ENCODE measurements at regions not wholly inside any gene's neighbourhood (a gene's known extent, or its start where the extent isn't known, plus 50 kb on each side); places are given as distances from the start of the nearest gene placed in this dataset.
A peak's percentile ranks its signal among the peaks of the same experiment; 100 is the strongest.
"Not testable (repeated sequence)": the region's sequence is repeated elsewhere in the genome, so short reads cannot be mapped to it uniquely, and the experiment has no call there.

DNA sequence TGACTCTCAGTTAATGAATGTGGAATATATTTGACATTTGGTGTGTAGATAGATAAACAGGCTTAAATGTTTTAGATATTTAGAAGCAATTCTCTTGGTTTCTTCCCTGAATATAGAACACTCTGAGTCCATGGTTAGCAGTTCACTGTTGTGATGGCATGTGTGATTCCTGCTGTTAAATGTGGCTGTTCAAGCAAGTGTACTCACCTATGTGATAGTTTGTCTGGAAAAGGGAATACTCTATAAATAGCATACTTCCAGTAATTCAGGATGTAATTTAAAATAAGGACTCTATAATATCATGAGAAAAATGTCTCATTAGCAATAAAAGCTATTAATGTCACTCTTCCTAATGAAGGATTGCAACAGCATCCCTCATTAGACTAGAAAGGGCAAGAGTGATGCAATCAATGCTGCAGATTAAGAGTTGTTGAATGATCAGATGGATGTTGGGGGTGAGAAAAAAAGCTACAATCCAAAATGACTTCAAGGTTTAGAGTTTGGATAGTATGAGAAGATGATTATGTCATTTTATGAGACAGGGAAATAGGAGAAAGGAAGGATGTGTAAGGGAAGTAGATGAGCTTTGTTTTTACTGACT lies 201.8 kb upstream of the WDFY3 start:
- DNase-seq = no peak

DNA sequence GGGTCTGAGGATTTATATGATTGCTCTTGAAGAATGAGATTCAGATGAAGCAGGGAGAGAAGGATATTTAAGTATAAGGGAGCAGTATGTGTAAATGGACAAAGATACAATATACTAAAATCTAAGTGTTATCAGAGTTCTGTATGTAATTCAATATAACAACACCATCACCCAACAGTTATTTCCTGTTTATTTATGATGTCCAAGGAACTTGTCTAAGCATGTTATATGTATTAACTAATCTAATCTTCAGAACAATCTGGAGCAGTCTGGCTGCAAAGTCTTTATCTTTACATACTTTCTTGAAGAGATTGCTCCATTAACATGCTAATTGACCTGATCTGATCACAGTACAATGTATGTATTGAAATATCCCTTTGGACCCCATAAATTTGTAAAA lies 203.8 kb upstream of the WDFY3 start:
- DNase-seq = no peak

DNA sequence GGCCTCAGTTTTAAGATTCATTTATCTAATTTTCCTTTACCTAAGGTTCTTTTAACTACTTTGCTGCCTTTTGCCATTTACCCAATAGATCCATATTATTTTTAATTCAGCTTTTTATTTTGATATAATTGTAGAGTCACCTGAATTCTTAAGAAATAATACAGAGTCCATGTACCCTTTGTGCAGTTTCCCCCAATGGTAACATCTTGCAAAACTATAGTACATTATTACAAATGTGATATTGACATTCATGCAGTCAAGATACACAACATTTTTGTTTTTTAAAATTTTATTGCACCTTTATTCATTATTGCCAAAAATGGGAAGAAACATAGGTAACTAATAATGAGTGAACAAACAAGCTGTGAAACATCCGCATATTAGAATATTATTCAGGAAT lies 208.7 kb upstream of the WDFY3 start:
- no peak for DNase-seq

DNA sequence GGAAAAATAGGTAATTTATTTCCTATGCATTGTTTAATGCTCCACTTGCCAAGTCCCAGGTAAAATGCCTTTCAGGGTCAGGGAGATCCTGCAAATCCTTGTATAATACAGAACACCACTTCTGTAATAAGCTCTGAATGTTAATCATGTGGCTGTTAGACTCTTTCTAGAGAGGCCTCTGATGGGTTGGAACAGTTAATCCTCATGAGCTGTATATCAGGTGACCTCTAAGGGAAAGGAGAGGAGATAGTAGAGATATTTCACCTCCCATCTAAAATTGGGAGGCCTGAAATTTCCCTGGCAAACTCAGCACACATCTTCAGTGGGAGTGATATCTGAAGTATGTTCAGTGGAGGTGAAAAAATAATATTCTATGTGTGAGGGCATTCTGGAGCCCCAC lies 210.6 kb upstream of the WDFY3 start:
- DNase-seq = no peak

DNA sequence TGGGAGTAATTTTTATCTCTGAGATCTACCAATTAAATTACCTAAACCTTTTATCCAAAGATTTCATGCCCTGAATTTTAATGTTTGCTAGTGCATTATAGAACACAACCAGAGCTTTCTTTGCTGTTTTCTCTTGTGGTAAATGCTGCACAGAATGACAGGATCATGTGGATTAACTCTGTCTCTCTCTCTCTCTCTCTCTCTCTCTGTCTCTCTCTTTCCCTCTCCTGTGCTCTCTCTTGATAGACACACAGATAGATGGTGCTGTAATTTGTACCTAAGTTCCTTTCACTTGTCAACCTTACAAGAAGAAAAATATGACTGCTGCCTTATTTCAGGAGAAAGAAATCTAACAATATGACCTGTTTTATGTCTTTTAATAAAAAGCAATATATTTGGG lies 211.2 kb upstream of the WDFY3 start:
- no peak for DNase-seq

DNA sequence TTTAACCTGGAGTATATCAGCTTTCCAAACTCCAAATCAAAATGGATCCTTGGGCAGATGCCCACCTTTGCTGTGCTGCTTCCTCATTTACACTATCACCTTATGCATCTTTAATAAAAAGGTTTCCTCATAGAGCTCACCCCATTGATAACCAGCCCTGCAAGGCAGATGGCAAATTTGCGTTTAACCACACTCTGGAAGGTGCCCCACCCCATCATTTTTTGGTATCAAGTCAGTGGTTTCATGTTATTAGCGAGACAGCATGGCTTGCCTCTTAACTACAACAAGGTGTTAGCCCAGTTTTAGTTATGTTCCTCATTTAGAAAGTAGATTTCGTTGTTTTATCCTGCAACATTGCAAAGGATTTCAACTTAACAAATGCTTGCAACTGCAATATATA lies 214.0 kb upstream of the WDFY3 start:
- DNase-seq = no peak

DNA sequence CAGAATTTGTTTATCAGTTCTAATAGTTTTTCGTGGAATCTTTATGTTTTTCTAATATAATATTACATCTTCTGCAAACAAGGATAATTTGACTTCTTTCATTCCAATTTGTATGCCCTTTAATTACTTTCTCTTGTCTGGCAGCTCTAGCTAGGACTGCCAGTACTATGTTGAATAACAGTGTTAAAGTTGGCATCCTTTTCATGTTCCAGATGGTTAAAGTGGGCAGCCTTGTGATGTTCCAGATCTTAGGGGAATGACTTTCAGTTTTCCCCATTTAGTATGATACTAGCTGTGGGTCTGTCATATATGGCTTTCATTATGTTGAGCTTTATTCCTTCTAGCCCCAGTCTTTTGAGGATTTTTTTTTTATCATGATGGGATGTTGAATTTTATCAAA lies 220.6 kb upstream of the WDFY3 start:
- no peak for DNase-seq

DNA sequence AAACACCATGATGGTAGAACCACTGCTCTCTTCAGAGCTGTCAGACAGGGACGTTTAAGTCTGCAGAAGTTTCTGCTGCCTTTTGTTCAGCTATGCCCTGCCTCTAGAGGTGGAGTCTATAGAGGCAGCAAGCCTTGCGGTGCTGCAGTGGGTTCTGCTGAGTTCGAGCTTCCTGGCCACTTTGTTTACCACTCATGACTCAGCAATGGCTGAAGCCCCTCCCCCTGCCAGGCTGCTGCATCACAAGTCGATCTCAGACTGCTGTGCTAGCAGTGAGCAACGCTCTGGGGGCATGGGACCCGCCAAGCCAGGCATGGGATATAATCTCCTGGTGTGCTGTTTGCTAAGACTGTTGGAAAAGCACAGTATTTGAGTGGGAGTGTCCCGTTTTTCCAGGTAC lies 229.5 kb upstream of the WDFY3 start:
- peak; percentile 68 for DNase-seq

DNA sequence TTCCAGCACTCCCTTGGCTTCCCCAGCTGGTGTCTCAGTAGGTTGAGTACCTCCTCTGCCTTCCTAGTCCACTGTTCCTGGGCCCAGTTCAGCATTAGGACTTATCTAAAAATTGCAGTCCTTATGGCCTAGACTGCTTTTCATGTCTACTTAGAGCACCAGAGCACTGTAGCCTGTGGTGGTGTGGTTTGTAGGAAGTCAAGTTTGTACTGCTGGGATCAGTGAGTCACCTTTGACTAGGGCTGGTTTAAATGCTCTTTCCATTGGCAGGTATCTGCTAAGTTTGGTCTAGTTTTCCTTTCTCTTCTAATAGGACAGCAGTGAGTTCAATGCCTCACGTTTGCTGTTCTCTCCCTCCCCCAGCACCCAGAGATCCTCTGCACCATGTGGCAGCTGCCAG lies 233.6 kb upstream of the WDFY3 start:
- no peak for DNase-seq

DNA sequence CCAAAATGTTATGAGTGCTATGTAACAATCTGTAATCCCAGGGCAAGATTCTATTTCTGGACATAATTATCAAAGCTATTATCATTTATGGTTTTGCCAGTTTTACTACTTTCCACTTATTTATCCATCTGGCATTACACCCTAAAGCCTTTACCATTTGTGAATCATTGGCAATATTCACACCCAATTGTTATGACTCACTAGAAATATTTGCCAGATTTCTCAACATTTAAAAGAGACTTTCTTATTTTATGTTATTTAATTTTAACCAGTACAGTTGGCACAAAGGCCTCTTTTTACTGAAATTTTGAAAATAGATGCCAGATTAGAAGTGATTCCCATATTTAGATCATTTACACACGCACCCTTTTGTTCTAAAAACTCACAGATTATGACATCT lies 242.7 kb upstream of the WDFY3 start:
- DNase-seq = no peak

DNA sequence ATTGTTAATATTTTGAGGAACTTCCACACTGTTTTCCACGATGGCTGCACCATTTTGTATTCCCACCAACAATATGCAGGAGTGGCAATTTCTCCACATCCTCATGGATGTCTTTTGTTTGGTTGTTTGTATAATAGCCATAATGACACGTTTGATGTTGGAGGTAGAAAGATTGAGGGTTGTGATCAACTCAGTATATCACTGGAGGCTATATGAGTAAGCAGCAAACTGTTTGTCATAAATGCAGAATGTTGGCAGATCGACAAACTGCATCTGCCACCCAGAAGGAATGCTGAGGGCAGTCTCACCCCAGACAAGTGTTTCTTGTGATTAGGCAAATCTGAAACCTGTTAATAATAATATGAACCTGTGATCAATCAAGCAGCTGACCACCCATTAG lies 243.9 kb upstream of the WDFY3 start:
- no peak for DNase-seq

DNA sequence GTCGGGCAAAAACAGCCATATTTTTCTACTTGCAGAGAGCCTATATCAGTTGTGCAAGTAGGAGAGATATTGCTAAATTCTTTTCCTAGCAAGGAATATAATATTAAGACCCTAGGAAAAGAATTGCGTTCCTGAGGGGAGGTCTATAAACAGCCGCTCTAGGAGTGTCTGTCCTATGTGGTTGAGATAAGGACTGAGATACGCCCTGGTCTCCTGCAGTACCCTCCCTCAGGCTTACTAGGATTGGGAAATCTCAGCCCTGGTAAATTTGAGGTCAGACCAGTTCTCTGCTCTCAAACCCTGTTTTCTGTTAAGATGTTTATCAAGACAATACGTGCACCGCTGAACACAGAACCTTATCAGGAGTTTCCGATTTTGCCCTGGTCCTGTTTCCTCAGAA lies 250.1 kb upstream of the WDFY3 start:
- DNase-seq = not testable (repeated sequence)

DNA sequence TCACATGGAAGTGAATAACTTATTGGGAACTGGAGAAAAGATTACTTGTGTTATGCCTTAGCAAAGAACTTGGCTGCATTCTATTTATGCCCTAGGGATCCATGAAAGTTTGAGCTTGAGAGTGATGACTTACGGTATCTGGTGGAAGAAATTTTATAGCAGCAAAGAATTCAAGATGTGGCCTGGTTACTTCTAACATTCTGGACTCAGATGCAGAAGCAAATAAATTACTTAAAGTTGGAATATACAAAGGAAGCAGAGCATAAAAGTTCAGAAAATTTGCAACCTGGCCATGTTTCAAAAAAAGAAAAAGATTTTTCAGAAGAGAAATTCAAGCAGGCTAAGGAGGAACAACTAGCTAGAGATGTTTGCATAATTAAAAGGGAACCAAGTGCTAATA lies 252.3 kb upstream of the WDFY3 start:
- DNase-seq = no peak

DNA sequence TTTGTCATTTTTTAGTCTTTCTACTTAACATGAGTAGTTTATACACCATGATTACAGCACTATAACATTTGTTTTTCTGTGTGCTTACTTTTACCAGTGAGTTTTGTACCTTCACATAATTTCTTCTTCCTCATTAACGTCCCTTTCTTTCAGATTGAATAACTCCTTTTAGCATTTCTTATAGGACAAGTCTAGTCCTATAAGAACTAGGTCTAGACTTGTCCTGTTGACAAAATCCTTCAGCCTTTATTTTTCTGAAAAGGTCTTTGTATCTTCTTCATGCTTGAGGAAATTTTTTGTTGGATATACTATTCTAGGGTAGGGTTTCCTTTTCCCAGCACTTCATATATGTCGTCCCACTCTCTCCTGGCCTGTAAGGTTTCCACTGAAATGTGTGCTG lies 253.3 kb upstream of the ARHGAP24 start:
- no peak for DNase-seq

DNA sequence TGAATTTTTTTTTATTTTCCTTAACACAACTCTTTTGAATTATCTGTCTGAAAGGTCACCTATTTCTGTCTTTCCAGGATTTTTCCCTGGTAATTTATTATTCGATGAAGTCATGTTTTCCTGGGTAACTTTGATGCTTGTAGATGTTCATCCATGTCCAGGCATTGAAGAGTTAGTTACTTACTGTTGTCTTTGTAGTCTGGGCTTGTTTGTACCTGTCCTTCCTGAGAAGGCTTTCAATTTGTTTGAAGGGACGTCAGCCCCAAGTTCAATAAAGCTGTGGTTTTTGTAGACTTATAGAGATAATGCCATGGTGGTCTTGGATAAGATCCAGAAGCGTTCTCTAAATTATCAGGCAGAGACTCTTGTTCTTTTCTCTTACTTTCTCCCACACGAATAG lies 252.4 kb upstream of the ARHGAP24 start:
- DNase-seq = no peak

DNA sequence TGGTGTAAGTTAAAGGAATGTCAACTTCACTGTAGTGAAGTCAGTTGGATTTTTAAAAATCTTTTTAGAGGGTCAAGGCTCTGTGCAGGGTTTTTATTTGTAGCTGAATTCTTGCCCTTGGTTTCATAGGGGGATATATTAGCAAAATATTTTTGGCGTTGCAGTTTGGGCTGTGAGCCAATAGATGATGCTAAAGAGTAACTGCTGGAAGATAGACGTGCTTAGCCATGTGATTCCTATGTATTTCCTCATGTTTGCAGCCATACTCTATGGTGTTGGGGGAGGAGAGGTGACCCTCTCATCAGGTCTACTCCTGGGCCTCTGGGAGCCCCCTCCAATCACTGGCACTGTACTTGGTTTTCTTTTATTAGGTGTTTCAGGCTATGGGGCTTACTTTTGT lies 246.7 kb upstream of the ARHGAP24 start:
- peak; percentile 6 for DNase-seq

DNA sequence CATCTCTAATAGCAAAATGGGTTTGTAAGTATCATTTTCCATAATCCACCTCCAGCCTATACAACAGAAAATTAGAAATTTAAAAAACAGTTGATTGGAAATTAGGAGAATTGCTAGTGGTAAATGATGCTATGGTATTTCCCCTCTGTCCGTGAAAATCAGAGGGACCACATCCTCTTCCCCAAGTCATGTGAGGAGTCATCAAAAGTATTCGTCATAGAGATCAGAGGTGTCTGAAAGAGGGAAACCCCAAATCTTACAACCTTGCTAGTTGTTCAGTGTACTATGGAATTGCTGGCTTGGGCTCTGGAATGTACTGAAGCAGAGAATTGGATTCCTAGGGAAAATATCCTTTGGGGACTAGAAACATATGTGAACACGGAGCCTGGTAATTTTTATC lies 241.4 kb upstream of the ARHGAP24 start:
- DNase-seq = no peak

DNA sequence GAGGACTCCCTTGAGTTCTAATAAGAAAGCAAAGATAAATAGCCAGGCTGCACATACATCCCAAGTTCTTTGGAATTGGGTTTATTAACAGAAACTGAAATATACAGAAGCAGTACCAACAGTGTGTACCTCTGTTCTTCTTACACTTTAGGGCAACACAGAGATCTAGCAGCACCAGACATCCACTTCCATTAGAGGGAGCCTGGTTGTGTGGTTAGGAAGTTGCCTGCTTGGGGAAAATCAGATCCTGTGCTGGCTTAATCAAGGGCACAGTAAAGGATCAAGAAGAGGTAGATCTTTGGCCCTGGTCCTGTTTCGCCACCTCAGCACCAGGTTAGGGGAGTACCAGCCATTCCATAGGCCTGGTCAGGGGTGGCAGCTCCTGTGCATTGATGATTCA lies 231.1 kb upstream of the ARHGAP24 start:
- DNase-seq = peak; percentile 2

DNA sequence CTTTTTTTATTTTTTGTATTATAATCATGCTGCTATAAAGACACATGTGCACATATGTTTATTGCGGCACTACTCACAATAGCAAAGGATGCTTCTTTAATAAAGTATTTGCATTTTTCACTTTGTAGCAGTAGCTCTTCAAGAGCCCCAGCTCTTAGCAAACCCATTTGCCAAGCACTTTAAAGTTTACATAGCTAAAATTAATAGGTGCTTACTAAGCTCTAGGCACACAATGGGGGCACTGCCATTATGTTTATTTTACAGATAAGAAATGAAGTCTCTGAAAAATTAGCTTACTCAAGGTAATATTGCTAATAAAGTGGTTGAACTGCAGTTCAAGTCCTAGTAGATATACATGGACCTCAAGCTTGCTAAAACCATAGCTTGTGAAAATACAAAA lies 230.3 kb upstream of the ARHGAP24 start:
- no peak for DNase-seq

DNA sequence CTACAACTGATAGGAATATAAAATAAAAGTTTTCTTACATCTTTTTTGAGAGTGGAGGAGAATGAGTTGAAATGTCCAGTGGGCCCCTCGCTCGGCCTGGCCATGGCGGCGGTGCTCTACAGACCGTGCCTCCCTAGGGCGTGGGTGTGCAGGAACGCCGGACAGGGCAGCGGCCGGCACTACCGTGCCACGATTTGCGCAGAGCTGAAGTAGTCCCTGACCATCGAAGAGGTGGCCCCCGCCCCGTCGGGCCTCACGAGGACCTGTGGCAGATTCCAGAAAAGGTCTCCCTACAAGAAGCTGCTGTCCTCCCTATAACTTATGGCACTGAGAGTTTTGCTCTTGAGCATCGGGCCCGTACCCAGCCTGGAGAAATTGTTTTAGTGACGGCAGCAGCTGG lies 228.9 kb upstream of the ARHGAP24 start:
- no peak for DNase-seq

DNA sequence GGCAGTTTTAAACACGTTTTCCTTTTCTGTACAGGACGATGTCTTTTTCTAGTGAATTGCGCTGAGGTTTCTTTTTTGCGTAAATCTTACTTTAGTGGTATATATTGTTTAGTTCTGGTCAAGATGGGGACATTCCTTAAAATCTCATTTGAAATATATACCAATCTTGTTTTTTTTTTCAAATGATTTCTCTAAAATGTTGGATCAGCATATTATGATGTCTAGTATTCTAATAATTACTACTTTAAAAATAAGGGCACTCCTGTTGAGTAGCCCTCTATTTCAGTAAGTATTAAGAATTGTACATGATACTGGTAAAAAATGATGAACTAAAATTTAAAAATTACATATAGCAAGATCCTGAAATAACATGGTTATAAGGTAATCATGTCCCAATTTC lies 224.1 kb upstream of the ARHGAP24 start:
- no peak for DNase-seq

DNA sequence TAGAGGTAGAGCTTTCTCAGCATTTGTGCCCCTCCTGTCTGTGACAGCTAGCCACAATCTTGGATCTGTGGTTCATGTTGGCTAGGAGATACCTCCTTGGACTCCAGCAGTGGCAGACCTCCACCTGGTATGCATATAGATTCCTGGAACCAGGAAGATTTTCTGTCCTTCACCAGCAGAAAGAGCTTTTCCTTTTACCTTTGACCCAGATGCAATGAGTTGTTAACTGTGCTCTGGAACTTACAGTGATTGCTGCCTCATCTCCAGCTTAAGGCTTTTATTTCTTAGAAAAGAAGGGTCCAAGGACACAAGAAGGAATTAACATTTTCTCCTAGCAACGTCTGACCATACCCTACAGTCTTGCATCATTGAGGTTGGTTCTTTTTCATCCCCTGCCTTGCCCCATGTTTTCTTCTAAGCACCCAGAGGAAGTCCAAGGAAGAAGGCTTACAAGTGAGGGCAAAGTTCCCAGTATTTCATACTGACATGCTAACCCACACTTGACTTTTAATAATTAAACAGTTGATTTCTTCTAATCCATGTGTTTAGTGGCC lies 217.1 kb upstream of the ARHGAP24 start:
- no peak for DNase-seq

DNA sequence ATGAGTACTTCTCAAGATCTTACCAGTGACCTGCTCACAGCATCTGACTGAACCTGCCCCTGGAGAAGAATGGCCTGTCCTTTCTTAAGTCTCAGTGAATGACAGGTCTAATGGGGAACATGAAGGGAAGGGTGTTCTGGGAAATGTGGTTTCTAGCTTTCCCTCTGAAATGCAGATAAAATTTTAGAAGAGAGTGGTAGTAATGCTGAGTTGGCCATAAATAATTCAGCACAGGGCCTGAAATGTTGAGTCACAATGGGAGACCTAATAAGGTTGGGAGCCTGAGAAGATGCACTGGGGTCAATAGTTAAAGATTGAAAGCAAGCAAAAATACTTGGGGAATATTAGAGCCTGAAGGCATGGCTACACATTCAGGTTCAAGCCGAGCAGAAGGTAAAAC lies 214.9 kb upstream of the ARHGAP24 start:
- no peak for DNase-seq

DNA sequence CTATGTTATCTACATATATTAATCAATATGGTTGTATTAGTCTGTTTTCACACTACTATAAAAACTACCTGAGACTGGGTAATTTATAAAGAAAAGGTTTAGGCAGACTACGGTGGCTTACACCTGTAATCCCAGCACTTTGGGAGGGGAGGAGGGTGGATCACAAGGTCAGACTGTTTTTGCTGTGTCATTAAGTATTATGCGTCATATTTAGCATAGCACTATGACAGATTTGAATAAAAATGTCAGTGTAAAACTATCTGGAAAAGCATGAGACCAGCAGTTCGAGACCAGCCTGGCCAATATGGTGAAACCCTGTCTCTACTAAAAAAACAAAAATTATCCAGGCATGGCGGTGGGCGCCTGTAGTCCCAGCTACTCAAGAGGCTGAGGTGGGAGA lies 209.7 kb upstream of the ARHGAP24 start:
- no peak for DNase-seq

DNA sequence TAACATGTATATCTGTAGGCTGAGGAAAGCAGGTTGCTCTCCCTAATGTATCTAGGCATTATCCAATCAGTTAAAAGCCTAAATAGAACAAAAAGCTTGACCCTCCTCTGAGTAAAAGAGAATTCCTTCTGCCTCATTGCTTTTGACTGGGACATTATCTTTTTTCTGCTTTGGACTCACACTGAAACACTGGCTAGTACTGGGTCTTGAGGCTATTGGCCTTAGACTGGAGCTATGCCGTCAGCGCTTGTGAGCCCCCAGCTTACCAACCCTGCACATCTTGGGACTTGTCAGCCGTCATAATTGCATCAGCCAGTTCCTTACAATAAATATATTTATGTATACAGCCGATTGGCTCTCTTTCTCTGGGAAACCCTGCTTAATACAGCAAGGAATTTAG lies 206.8 kb upstream of the ARHGAP24 start:
- no peak for DNase-seq

DNA sequence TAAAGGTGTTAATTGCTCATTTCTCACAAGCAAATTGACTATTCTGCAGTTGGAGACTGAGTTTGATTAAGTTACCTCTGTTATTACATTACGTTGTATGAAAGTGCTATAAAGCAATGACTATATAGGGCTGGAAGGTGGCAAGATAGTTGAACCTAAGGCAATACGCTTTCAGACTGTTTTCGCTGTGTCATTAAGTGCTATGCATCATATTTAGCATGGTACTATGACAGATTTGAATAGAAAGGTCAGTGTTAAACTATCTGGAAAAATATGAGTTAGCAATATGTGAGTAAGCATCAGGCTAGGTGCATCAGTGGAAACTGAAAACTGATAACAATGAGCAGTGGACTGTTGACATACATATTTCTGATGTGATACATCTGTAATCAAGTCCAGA lies 206.0 kb upstream of the ARHGAP24 start:
- DNase-seq = no peak
